GM20000 (cell line): ENCODE measurements at regions not wholly inside any gene's neighbourhood (a gene's known extent, or its start where the extent isn't known, plus 50 kb on each side); places are given as distances from the start of the nearest gene placed in this dataset.

Experiments used
- DNase-seq: peaks from one replicate; pipeline ENCODE4 v3.0.0; 2012; ENCODE audit warnings: low spot score
- CTCF ChIP-seq: IDR thresholded peaks from 2 replicates; pipeline ENCODE4 v1.5.1; 2012; ENCODE audit warnings: mild to moderate bottlenecking, control low read depth; ENCODE audit errors: extremely low read depth, missing control alignments

DNA sequence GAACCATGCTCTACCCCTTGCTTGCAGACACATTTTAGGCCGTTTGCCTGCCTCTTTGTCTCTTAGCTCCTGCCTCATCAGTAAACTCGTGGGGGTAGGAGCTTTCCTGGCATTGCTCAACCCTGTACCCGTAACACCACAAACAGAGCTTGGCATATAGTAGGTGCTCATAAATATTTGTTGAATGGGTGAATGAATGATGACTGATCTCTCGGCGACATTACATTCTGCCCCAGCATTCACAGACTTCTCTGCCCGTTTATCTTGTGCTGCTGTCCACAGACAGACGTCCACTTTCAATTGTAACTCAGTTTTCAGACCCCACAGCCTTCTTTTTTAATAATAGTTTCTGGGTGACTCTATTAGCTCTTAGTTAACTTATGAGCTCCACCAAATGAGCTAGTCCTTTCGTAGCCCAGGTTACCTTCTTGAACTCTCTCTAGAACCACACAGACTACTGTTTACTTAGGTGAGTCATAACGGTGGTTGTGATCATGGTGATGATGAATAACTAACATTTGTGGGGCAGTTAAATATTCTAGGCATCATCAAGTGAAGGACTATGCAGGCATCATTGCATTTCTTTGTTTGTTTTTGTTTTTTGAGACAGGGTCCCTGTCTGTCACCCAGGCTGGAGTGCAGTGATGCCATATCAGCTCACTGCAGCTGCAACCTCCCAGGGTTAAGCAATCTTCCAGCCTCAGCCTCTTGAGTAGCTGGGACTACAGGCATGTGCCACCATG is 188.4 kb downstream of the ADAMTS15 start:
- no peak for TF ChIP-seq CTCF
- DNase-seq: no peak

DNA sequence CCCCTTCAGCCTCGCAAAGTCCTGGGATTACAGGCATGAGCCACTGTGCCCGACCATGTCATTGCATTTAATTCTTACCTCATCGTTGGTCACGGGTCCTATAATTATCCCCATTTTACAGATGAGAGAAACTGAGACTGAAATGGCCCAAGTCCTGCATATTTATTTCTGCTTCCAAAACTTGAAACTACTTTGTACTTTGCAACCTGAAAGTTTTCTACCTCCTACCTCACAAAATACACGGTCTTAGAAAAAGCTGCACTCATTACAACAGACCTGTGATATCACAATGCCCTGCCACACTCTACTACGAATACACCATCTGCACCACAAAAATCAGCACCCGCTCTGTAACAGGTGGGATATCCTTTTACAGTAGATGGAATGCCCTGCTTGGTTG is 189.1 kb downstream of the ADAMTS15 start:
- DNase-seq: no peak
- TF ChIP-seq CTCF: no peak

DNA sequence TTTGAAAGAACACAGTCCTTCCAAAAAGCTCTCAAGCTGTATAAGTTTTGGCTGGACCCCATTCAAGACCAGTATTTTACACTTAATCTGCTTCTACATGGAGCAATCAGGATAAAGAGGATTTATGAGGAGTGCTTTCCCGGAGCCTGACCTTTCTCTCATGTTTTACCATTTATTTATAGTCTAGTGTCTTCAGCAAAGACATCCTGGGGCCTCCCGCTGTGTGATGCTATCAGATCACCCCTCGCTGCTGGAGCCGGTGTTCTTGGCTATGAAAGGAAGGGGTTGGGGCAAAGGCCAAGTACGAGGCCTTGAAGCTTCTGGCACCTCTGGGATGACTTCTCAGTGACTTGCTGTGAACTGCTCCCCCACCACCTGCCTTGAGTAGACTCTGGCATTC is 189.6 kb downstream of the ADAMTS15 start:
- TF ChIP-seq CTCF: no peak

GRCh38 chr11:130638624-130639023 is 190.2 kb downstream of the ADAMTS15 start:
- TF ChIP-seq CTCF: no peak
- DNase-seq: no peak

More for the DNA sequence above, 189.6 kb downstream of the ADAMTS15 start:
- DNase-seq: no peak

GRCh38 chr11:130639369-130639768 is 190.9 kb downstream of the ADAMTS15 start:
- TF ChIP-seq CTCF: no peak
- no peak for DNase-seq

DNA sequence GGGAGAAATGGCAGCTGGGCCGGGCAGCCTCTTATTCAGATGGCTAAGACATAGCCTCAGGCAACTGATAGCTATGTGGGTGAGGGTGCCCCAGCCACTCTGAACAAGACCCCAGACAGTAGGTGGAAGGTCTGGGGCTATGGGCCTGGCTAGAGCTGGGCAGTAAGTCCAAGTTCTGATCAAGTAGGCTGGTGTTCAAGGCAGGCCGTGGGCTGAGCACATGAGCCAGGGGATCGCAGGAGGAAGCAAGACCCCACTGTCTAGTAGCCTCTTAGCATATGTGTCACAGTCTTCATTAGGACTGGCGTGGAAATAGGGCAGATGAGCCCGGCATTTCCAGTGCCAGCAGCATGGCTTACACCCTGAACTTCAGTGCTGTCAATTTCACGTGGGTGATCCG is 192.1 kb downstream of the ADAMTS15 start:
- TF ChIP-seq CTCF: no peak
- no peak for DNase-seq

DNA sequence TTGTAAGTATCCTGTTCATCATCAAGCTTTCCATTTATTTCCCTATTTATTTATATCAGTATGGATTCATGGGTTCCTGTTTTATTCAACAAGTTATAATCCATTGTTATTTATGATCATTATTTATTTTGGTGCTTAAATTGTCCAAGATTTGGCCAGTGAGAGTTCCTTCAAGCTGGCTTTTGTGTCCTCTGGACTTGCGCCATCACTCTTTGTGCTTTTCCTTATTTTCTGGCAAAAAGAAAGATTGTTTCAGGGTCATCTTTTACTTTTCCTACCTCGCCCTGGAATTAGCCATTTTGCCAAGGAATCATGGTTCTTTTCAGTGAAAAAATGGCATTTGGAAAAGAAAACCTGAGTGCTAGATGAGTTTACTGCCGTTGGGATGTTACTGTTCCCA is 193.4 kb downstream of the ADAMTS15 start:
- TF ChIP-seq CTCF: no peak
- no peak for DNase-seq
